Loucy (cell line): ENCODE measurements at regions not wholly inside any gene's neighbourhood (a gene's known extent, or its start where the extent isn't known, plus 50 kb on each side); places are given as distances from the start of the nearest gene placed in this dataset.

Source experiments
- H2AFZ ChIP-seq: fragments of 200-600 bp; sonication (generic); 2 replicates; pipeline ENCODE4 v1.6.0; 2016; ENCODE audit warnings: antibody characterized with exemption, mild to moderate bottlenecking, low read length, moderate library complexity
- H3F3A ChIP-seq: fragments of 200-600 bp; 2 replicates; pipeline ENCODE4 v1.6.0; 2016; ENCODE audit warnings: antibody characterized with exemption, low read depth, mild to moderate bottlenecking
- H3K27me3 ChIP-seq: fragments of 200-600 bp; sonication (generic); 2 replicates; pipeline ENCODE4 v1.6.1; 2014; ENCODE audit warnings: low read length, mild to moderate bottlenecking; ENCODE audit not compliant: insufficient read depth, poor library complexity, severe bottlenecking
- H3K36me3 ChIP-seq: fragments of 200-600 bp; sonication (generic); 2 replicates; pipeline ENCODE4 v1.6.1; 2016; ENCODE audit warnings: low read length; ENCODE audit not compliant: insufficient read depth
- H3K4me1 ChIP-seq: fragments of 200-600 bp; sonication (generic); 2 replicates; pipeline ENCODE4 v1.5.1; 2014; ENCODE audit warnings: low read length, mild to moderate bottlenecking; ENCODE audit not compliant: insufficient read depth, poor library complexity, severe bottlenecking
- H3K4me2 ChIP-seq: fragments of 200-600 bp; sonication (generic); 2 replicates; pipeline ENCODE4 v1.6.0; 2014; ENCODE audit warnings: antibody characterized with exemption, low read length, low read depth, mild to moderate bottlenecking; ENCODE audit not compliant: poor library complexity, severe bottlenecking
- H3K4me3 ChIP-seq: fragments of 200-600 bp; sonication (generic); 2 replicates; pipeline ENCODE4 v1.5.1; 2014; ENCODE audit warnings: low read length, mild to moderate bottlenecking, mixed read lengths; ENCODE audit not compliant: poor library complexity, severe bottlenecking
- H3K79me2 ChIP-seq: fragments of 200-600 bp; sonication (generic); 2 replicates; pipeline ENCODE4 v1.6.1; 2014; ENCODE audit warnings: low read length; ENCODE audit not compliant: insufficient read depth
- H3K9ac ChIP-seq: fragments of 200-600 bp; sonication (generic); 2 replicates; pipeline ENCODE4 v1.6.0; 2014; ENCODE audit warnings: mild to moderate bottlenecking, low read depth, low read length, moderate library complexity; ENCODE audit not compliant: poor library complexity, severe bottlenecking
- H3K9me2 ChIP-seq: fragments of 200-600 bp; sonication (generic); replicated peaks from 2 replicates; pipeline ENCODE4 v1.6.1; 2016; ENCODE audit warnings: low read depth, low read length, mixed read lengths
- H3K9me3 ChIP-seq: fragments of 200-600 bp; sonication (generic); 2 replicates; pipeline ENCODE4 v1.6.1; 2014; ENCODE audit warnings: mild to moderate bottlenecking, antibody characterized with exemption, low read length, low read depth; ENCODE audit not compliant: insufficient read depth
- H4K20me1 ChIP-seq: fragments of 200-600 bp; sonication (generic); 2 replicates; pipeline ENCODE4 v1.6.0; 2014; ENCODE audit warnings: antibody characterized with exemption, low read length, mild to moderate bottlenecking; ENCODE audit not compliant: insufficient read depth, poor library complexity, severe bottlenecking
- EZH2phosphoT487 ChIP-seq: fragments of 200-600 bp; IDR thresholded peaks from 2 replicates; pipeline ENCODE4 v1.6.1; 2018; ENCODE audit warnings: antibody characterized with exemption, mild to moderate bottlenecking, moderate library complexity, borderline replicate concordance
- TF ChIP-seq, protein P1 (sequence below): fragments of 200-600 bp; sonication (generic); conservative IDR thresholded peaks from 2 replicates; pipeline ENCODE4 v1.5.1; 2014; ENCODE audit warnings: mild to moderate bottlenecking, antibody characterized with exemption, low read length

- H3K9ac ChIP-seq: no peak overlapping the region
- no peaks in the 10 kb centered on the region for H3K36me3 ChIP-seq
- no peaks in the 10 kb centered on the region for H3K27me3 ChIP-seq
- no peaks in the 10 kb centered on the region for H3K79me2 ChIP-seq
- H3K4me2 ChIP-seq: no peak overlapping the region
- no peak overlapping the region for H2AFZ ChIP-seq
- no peaks in the 10 kb centered on the region for H3K4me1 ChIP-seq
- no peaks in the 10 kb centered on the region for H3K9me3 ChIP-seq
- H3F3A ChIP-seq: no peaks in the 10 kb centered on the region
- no peaks in the 10 kb centered on the region for H4K20me1 ChIP-seq
- H3K9me2 ChIP-seq: no peaks in the 10 kb centered on the region
- H3K4me3 ChIP-seq: no peak overlapping the region
- TF ChIP-seq, protein P1, sequence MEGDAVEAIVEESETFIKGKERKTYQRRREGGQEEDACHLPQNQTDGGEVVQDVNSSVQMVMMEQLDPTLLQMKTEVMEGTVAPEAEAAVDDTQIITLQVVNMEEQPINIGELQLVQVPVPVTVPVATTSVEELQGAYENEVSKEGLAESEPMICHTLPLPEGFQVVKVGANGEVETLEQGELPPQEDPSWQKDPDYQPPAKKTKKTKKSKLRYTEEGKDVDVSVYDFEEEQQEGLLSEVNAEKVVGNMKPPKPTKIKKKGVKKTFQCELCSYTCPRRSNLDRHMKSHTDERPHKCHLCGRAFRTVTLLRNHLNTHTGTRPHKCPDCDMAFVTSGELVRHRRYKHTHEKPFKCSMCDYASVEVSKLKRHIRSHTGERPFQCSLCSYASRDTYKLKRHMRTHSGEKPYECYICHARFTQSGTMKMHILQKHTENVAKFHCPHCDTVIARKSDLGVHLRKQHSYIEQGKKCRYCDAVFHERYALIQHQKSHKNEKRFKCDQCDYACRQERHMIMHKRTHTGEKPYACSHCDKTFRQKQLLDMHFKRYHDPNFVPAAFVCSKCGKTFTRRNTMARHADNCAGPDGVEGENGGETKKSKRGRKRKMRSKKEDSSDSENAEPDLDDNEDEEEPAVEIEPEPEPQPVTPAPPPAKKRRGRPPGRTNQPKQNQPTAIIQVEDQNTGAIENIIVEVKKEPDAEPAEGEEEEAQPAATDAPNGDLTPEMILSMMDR: no peak
- no peak for TF ChIP-seq EZH2phosphoT487
Measured at GRCh38 chr15:26087881-26088280, 224.8 kb upstream of the ATP10A start.

- H3K4me3 ChIP-seq: no peak overlapping the region
- H3K4me2 ChIP-seq: no peak overlapping the region
- H3K9me3 ChIP-seq: no peaks in the 10 kb centered on the region; the same call in 1 of the 2 replicates
- no peak overlapping the region for H2AFZ ChIP-seq
- no peaks in the 10 kb centered on the region for H3K36me3 ChIP-seq
- H3K79me2 ChIP-seq: no peaks in the 10 kb centered on the region
- H3K4me1 ChIP-seq: no peaks in the 10 kb centered on the region
- no peaks in the 10 kb centered on the region for H4K20me1 ChIP-seq
- no peaks in the 10 kb centered on the region for H3K9me2 ChIP-seq
- H3K9ac ChIP-seq: no peak overlapping the region
- TF ChIP-seq, protein P1: no peak
- TF ChIP-seq EZH2phosphoT487: no peak
- H3K27me3 ChIP-seq: no peaks in the 10 kb centered on the region
- H3F3A ChIP-seq: no peaks in the 10 kb centered on the region
Measured at GRCh38 chr15:26087395-26087794, 224.3 kb upstream of the ATP10A start.

- no peaks in the 10 kb centered on the region for H3K27me3 ChIP-seq
- H3K9ac ChIP-seq: no peak overlapping the region
- no peaks in the 10 kb centered on the region for H3K79me2 ChIP-seq
- H3K4me1 ChIP-seq: no peaks in the 10 kb centered on the region
- no peaks in the 10 kb centered on the region for H4K20me1 ChIP-seq
- H3K4me2 ChIP-seq: no peak overlapping the region
- H3K9me3 ChIP-seq: peaks cover 4% of the 10 kb centered on the region; the same call in 1 of the 2 replicates
- H3K36me3 ChIP-seq: no peaks in the 10 kb centered on the region
- H3K4me3 ChIP-seq: no peak overlapping the region
- TF ChIP-seq EZH2phosphoT487: no peak
- TF ChIP-seq, protein P1: no peak
- H3K9me2 ChIP-seq: no peaks in the 10 kb centered on the region
- H2AFZ ChIP-seq: no peak overlapping the region
- H3F3A ChIP-seq: no peaks in the 10 kb centered on the region
Measured at GRCh38 chr15:26084771-26085170, 221.6 kb upstream of the ATP10A start.
